Tibial artery (tissue), 4 donors: ENCODE measurements at regions not wholly inside any gene's neighbourhood (a gene's known extent, or its start where the extent isn't known, plus 50 kb on each side); places are given as distances from the start of the nearest gene placed in this dataset.
"Not testable (repeated sequence)": the region's sequence is repeated elsewhere in the genome, so short reads cannot be mapped to it uniquely, and the experiment has no call there.

Experiments
- DNase-seq, 2 donors: peaks; one replicate each; pipeline ENCODE4 v3.0.0-alpha.2; 2019
- H3K27ac ChIP-seq, 2 donors: fragments of 200-600 bp; sonication (generic) in 1 of 2; 1 replicate in 1 of 2; 2 replicates in 1 of 2; pipeline ENCODE4 v1.5.1; 2018 to 2019; ENCODE audit warnings: mild to moderate bottlenecking in 1 of 2
- H3K27me3 ChIP-seq, 2 donors: fragments of 200-600 bp; sonication (generic) in 1 of 2; one replicate each; pipeline versions ENCODE4 v1.5.1 to v1.6.0; 2016 to 2019
- H3K36me3 ChIP-seq, 3 donors: fragments of 200-600 bp; sonication (generic) in 2 of 3; one replicate each; pipeline ENCODE4 v1.5.1; 2016 to 2019; ENCODE audit warnings: mild to moderate bottlenecking in 2 of 3
- H3K4me1 ChIP-seq, 4 donors: fragments of 200-600 bp; sonication (generic) in 2 of 4; 1 replicate in 3 of 4; 2 replicates in 1 of 4; pipeline ENCODE4 v1.5.1; 2016 to 2019
- H3K4me3 ChIP-seq, 2 donors: fragments of 200-600 bp; sonication (generic) in 1 of 2; 1 replicate in 1 of 2; 2 replicates in 1 of 2; pipeline ENCODE4 v1.5.1; 2018 to 2019; ENCODE audit warnings: mild to moderate bottlenecking in 2 of 2
- H3K9me3 ChIP-seq, 3 donors: fragments of 200-600 bp; sonication (generic) in 1 of 3; one replicate each; pipeline ENCODE4 v1.5.1; 2016 to 2019
- intact Hi-C: fragments of 100-400 bp; cut with DNase I; formaldehyde crosslinking; loops from one replicate; pipeline ENCODE4 v1.15.0; 2023; ENCODE audit warnings: low total_unique reads
- TF ChIP-seq, protein P1 (sequence below), 2 experiments: fragments of 200-600 bp in 1 of 2; fragments of 450-650 bp in 1 of 2; IDR thresholded peaks; one replicate each; pipeline ENCODE4 v1.5.1; 2017 to 2019; ENCODE audit warnings: antibody characterized with exemption in 2 of 2, mild to moderate bottlenecking in 1 of 2, moderate library complexity in 1 of 2

DNA sequence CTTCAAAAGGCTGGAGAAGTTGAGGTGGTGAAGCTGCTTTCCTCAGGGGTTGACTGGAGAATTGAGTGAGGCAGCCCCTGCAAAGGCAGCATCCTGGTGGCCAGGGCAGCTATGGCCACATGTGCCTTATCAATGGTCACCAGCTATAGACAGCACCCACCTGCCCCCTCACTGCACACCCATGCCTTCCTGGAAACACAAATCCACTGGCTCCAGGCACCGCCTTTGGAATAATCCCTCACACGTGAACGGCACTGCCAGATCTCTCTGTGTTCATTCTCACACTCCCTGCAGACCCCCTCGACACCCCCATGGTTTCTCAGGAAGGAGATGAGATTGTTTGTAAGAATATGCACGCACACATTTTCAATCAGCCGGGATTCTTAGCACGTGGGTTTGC, 1297.8 kb downstream of the TBC1D22A start:
- peak in 1 of 2 donors; percentile 34 for DNase-seq
- Histone ChIP-seq H3K27ac (no peak overlapping the region), H3K4me3 (no peak overlapping the region), H3K4me1 (no peaks in the 10 kb centered on the region), H3K36me3 (no peaks in the 10 kb centered on the region), H3K9me3 (peaks cover 0 to 14% (median 0%) of the 10 kb centered on the region in 3 donors), H3K27me3 (peaks cover 0 to 4% of the 10 kb centered on the region in 2 donors)
- TF ChIP-seq, protein P1, sequence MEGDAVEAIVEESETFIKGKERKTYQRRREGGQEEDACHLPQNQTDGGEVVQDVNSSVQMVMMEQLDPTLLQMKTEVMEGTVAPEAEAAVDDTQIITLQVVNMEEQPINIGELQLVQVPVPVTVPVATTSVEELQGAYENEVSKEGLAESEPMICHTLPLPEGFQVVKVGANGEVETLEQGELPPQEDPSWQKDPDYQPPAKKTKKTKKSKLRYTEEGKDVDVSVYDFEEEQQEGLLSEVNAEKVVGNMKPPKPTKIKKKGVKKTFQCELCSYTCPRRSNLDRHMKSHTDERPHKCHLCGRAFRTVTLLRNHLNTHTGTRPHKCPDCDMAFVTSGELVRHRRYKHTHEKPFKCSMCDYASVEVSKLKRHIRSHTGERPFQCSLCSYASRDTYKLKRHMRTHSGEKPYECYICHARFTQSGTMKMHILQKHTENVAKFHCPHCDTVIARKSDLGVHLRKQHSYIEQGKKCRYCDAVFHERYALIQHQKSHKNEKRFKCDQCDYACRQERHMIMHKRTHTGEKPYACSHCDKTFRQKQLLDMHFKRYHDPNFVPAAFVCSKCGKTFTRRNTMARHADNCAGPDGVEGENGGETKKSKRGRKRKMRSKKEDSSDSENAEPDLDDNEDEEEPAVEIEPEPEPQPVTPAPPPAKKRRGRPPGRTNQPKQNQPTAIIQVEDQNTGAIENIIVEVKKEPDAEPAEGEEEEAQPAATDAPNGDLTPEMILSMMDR (IDR thresholded peaks at IDR 0.05): no peak
- intact Hi-C loops: no loop called here

- H3K27ac ChIP-seq, intact Hi-C loops, H3K4me3 ChIP-seq, H3K36me3 ChIP-seq, H3K27me3 ChIP-seq, H3K4me1 ChIP-seq: not testable (repeated sequence)
- peaks cover 0 to 14% (median 0%) of the 10 kb centered on the region in 3 donors for H3K9me3 ChIP-seq
- peak in 1 of 2 donors; percentile 6 for DNase-seq
These were observed 1297.1 kb downstream of the TBC1D22A start for GRCh38 chr22:48059521-48059920.

- no peaks in the 10 kb centered on the region for H3K4me1 ChIP-seq
- H3K36me3 ChIP-seq: no peaks in the 10 kb centered on the region
- TF ChIP-seq, protein P1 (IDR thresholded peaks at IDR 0.05): no peak
- intact Hi-C loops: no loop called here
- H3K27me3 ChIP-seq: peaks cover 0 to 4% of the 10 kb centered on the region in 2 donors
- peak in 1 of 2 donors; percentile 37 for DNase-seq
- no peak overlapping the region for H3K4me3 ChIP-seq
- H3K27ac ChIP-seq: no peak overlapping the region
- H3K9me3 ChIP-seq: peaks cover 0 to 14% (median 0%) of the 10 kb centered on the region in 3 donors
These were observed 1294.8 kb downstream of the TBC1D22A start for GRCh38 chr22:48057116-48057835.

- no peak overlapping the region for H3K4me3 ChIP-seq
- peak in 1 of 2 donors; percentile 16 for DNase-seq
- intact Hi-C loops: no loop called here
These were observed 1293.4 kb downstream of the TBC1D22A start for GRCh38 chr22:48055827-48056226.

DNA sequence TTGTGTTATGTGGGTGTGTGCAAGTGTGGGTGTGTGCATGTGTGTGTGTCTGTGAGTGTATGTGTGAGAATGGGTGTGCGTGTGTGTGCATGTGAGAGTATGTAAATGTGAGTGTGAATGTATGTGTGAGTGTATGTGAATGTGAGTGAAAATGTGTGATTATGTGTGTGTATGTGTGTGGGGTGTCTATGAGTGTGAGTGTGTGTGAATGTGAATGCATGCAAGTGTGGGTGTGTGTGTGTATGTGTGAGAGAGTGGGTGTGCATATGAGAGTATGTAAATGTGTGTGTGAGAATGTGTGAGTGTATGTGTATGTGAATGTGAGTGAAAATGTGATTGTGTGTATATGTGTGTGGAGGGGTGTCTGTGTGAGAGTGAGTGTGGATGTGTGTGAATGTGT, 1292.7 kb downstream of the TBC1D22A start:
- Histone ChIP-seq H3K4me1 (no peaks in the 10 kb centered on the region), H3K27ac (no peak overlapping the region), H3K9me3 (peaks cover 0 to 14% (median 0%) of the 10 kb centered on the region in 3 donors), H3K27me3 (peaks cover 0 to 4% of the 10 kb centered on the region in 2 donors), H3K36me3 (no peaks in the 10 kb centered on the region), H3K4me3 (no peak overlapping the region)
- intact Hi-C loops: no loop called here
- TF ChIP-seq, protein P1 (IDR thresholded peaks at IDR 0.05): no peak
- no peak for DNase-seq

More at GRCh38 chr22:48055827-48056226, 1293.4 kb downstream of the TBC1D22A start:
- Histone ChIP-seq H3K27me3 (peaks cover 0 to 4% of the 10 kb centered on the region in 2 donors), H3K9me3 (peaks cover 0 to 14% (median 0%) of the 10 kb centered on the region in 3 donors), H3K27ac (no peak overlapping the region), H3K36me3 (no peaks in the 10 kb centered on the region), H3K4me1 (no peaks in the 10 kb centered on the region)
- TF ChIP-seq, protein P1 (IDR thresholded peaks at IDR 0.05): no peak

DNA sequence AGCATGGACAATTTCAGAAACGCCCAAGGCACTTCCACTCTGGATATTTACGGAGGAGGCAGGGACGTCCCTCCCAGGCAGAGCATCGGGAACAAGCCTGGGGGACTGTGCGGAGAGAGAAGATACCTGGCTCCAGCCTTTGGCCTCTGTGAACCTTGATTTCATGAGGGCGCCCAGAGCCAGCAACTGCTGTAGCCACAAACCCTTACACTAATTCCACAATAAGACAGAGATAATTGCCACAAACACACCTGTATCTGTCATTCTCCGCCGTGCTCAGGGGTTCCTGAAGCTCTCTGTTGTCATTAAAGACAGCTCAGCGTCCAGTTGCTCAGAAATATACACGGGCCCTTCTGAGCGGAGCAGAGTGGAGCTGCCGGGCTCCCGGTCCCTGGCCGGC, 1292.1 kb downstream of the TBC1D22A start:
- intact Hi-C loops: no loop called here
- Histone ChIP-seq H3K9me3 (peaks cover 0 to 12% (median 0%) of the 10 kb centered on the region in 3 donors), H3K27ac (no peak overlapping the region), H3K4me3 (no peak overlapping the region), H3K4me1 (no peaks in the 10 kb centered on the region), H3K36me3 (no peaks in the 10 kb centered on the region), H3K27me3 (peaks cover 0 to 4% of the 10 kb centered on the region in 2 donors)
- TF ChIP-seq, protein P1 (IDR thresholded peaks at IDR 0.05): no peak
- no peak for DNase-seq
